CD4-positive, alpha-beta T cell (primary cell): ENCODE measurements at regions not wholly inside any gene's neighbourhood (a gene's known extent, or its start where the extent isn't known, plus 50 kb on each side); places are given as distances from the start of the nearest gene placed in this dataset.

Source experiments
- ATAC-seq: fragments of 200-7000 bp; cut with Tn5 transposase; one replicate; pipeline ENCODE4 v1.10.0; 2022; ENCODE audit warnings: mild to moderate bottlenecking; ENCODE audit not compliant: poor library complexity
- CTCF ChIA-PET: fragments of 350-600 bp; sonication (Branson Sonifier 250); formaldehyde crosslinking; loops from one replicate; lab custom pipeline; 2021; ENCODE audit warnings: antibody characterized with exemption, inconsistent platforms; lab: Charles Lee
- POLR2A ChIA-PET: fragments of 350-600 bp; sonication (Branson Sonifier 250); formaldehyde crosslinking; loops from one replicate; lab custom pipeline; 2021; ENCODE audit warnings: antibody characterized with exemption, inconsistent platforms; lab: Charles Lee
- DNase-seq, 14 experiments: peaks; one replicate each; pipeline ENCODE4 v3.0.0-alpha.2; 2013 to 2020; ENCODE audit warnings: mixed read lengths in 2 of 14
- H3K27ac ChIP-seq, 2 donors: one replicate each; pipeline versions ENCODE4 v1.5.1 to v1.7.0; 2013; ENCODE audit warnings: low read length in 2 of 2, low read depth in 1 of 2, mild to moderate bottlenecking in 1 of 2
- H3K27me3 ChIP-seq, 2 experiments: 1 replicate in 1 of 2; 2 replicates in 1 of 2; pipeline versions ENCODE4 v1.6.1 to v1.7.0; 2013; ENCODE audit warnings: low read length in 2 of 2, control low read depth in 1 of 2, mild to moderate bottlenecking in 1 of 2, moderate library complexity in 1 of 2; ENCODE audit not compliant: insufficient read depth in 2 of 2, control insufficient read depth in 1 of 2
- H3K36me3 ChIP-seq: one replicate; pipeline ENCODE4 v1.6.1; 2013; ENCODE audit warnings: low read length, control low read depth; ENCODE audit not compliant: insufficient read depth
- H3K4me1 ChIP-seq: one replicate; pipeline ENCODE4 v1.6.1; 2013; ENCODE audit warnings: low read length, control low read depth; ENCODE audit not compliant: insufficient read depth
- H3K4me3 ChIP-seq: one replicate; pipeline ENCODE4 v1.5.1; 2013; ENCODE audit warnings: mild to moderate bottlenecking, low read length, moderate library complexity
- H3K9me3 ChIP-seq, 2 experiments: 1 replicate in 1 of 2; 2 replicates in 1 of 2; pipeline versions ENCODE4 v1.6.1 to v1.7.0; 2013; ENCODE audit warnings: low read length in 2 of 2, mild to moderate bottlenecking in 2 of 2, control low read depth in 1 of 2, moderate library complexity in 1 of 2; ENCODE audit not compliant: control insufficient read depth in 1 of 2, insufficient read depth in 1 of 2
- H3K27ac Mint-ChIP-seq: one replicate; pipeline ENCODE4 v1.8.0; 2020; ENCODE audit warnings: mixed read lengths
- H3K27me3 Mint-ChIP-seq: one replicate; pipeline ENCODE4 v1.8.0; 2021; ENCODE audit warnings: mixed read lengths
- H3K36me3 Mint-ChIP-seq: one replicate; pipeline ENCODE4 v1.8.0; 2021; ENCODE audit warnings: low read depth, mixed read lengths
- H3K4me1 Mint-ChIP-seq: one replicate; pipeline ENCODE4 v1.8.0; 2021; ENCODE audit warnings: low read depth, mixed read lengths
- H3K4me3 Mint-ChIP-seq: one replicate; pipeline ENCODE4 v1.8.0; 2020; ENCODE audit warnings: mild to moderate bottlenecking, mixed read lengths
- H3K9me3 Mint-ChIP-seq: one replicate; pipeline ENCODE4 v1.8.0; 2020; ENCODE audit warnings: mixed read lengths
- CTCF ChIP-seq: fragments of 200-600 bp; IDR thresholded peaks from one replicate; pipeline ENCODE4 v1.8.0; 2022; ENCODE audit warnings: antibody characterized with exemption, mild to moderate bottlenecking
- intact Hi-C, 2 experiments: fragments of 100-400 bp; cut with DNase I in 1 of 2; cut with micrococcal nuclease in 1 of 2; formaldehyde crosslinking; loops; one replicate each; pipeline versions ENCODE4 v1.15.1 to v1.9.0; 2023 to 2025; cut with DNase I, micrococcal nuclease

DNA sequence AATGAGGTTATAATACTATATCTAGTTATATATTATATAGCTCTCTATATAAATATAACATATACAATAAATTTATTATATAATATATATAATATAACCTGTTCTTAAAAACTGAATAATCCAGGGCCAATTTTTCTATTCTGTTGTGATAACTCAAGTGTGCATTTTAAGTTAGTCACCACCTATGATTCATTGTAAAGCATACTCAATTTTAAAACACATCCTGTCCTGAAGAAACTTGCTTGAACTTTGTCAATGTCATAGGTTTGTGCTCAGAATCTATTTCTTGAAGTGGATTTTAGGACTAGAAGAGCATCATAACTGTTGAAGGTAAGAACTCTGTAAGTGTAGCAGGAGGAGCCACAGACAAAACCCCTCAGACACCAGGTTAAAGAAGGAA lies 1209.8 kb downstream of the REEP3 start:
- DNase-seq (no peak), ATAC-seq (no peak)
- no peak overlapping the region for H3K27ac ChIP-seq
- TF ChIP-seq CTCF, result no peak
- no peaks in the 10 kb centered on the region for H3K27me3 ChIP-seq
- no peaks in the 10 kb centered on the region for H3K4me1 Mint-ChIP-seq
- no peak overlapping the region for H3K4me3 ChIP-seq
- ChIA-PET CTCF (no interaction called here), POLR2A (no interaction called here)
- no peaks in the 10 kb centered on the region for H3K4me1 ChIP-seq
- no peaks in the 10 kb centered on the region for H3K36me3 Mint-ChIP-seq
- H3K27ac Mint-ChIP-seq, result no peak overlapping the region
- H3K9me3 ChIP-seq, result no peaks in the 10 kb centered on the region
- H3K36me3 ChIP-seq, result no peaks in the 10 kb centered on the region
- H3K4me3 Mint-ChIP-seq, result no peak overlapping the region
- intact Hi-C loops, result no loop called here
- H3K9me3 Mint-ChIP-seq, result peaks cover 2% of the 10 kb centered on the region
- no peaks in the 10 kb centered on the region for H3K27me3 Mint-ChIP-seq

DNA sequence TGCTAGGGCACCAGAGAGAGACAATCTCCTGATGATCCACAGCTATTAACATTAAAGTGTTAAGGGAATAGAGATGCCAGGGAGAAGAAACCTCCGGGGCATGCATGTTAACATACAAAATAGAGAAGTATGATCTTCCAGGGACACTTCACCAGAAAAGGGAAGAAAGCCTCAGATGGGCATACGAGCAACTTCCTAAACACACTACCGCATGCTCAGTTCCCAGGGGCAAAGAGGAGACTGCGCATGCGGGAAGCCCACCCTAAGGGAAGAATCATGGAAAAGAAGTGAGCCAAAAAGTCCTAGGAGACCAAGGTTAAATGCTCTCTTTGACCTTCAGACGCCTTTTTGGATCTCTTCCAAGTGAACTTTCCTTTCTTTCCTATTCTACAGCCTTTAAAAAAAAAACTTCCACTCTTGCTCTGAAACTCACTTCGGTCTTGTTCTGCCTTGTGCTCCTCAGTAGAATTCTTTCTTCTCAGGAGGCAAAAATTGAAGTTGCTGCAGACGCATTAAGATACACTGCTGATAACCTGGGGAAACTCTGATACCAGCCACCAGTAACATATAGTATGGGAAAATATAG lies 1211.3 kb downstream of the REEP3 start:
- no peaks in the 10 kb centered on the region for H3K36me3 Mint-ChIP-seq
- no peaks in the 10 kb centered on the region for H3K4me1 Mint-ChIP-seq
- no peak for DNase-seq
- intact Hi-C loops, result no loop called here
- ChIA-PET CTCF (no interaction called here), POLR2A (no interaction called here)
- H3K27me3 ChIP-seq, result no peaks in the 10 kb centered on the region
- H3K4me3 ChIP-seq, result no peak overlapping the region
- no peak for ATAC-seq
- no peak overlapping the region for H3K4me3 Mint-ChIP-seq
- H3K27me3 Mint-ChIP-seq, result no peaks in the 10 kb centered on the region
- H3K27ac ChIP-seq, result no peak overlapping the region
- H3K36me3 ChIP-seq, result no peaks in the 10 kb centered on the region
- H3K9me3 ChIP-seq, result no peaks in the 10 kb centered on the region
- no peak overlapping the region for H3K27ac Mint-ChIP-seq
- peaks cover 2% of the 10 kb centered on the region for H3K9me3 Mint-ChIP-seq
- no peak for TF ChIP-seq CTCF
- H3K4me1 ChIP-seq, result no peaks in the 10 kb centered on the region

GRCh38 chr10:64733980-64734379 lies 1212.8 kb downstream of the REEP3 start:
- CTCF ChIA-PET, result no interaction called here
- peaks cover 5% of the 10 kb centered on the region for H3K9me3 Mint-ChIP-seq
- H3K27ac ChIP-seq, result no peak overlapping the region
- no peaks in the 10 kb centered on the region for H3K4me1 ChIP-seq
- H3K36me3 ChIP-seq, result no peaks in the 10 kb centered on the region
- TF ChIP-seq CTCF, result no peak
- DNase-seq, result no peak
- intact Hi-C loops, result no loop called here
- no peaks in the 10 kb centered on the region for H3K27me3 ChIP-seq
- no peak overlapping the region for H3K4me3 Mint-ChIP-seq
- H3K36me3 Mint-ChIP-seq, result no peaks in the 10 kb centered on the region
- H3K9me3 ChIP-seq, result no peaks in the 10 kb centered on the region
- ATAC-seq, result no peak
- H3K4me1 Mint-ChIP-seq, result no peaks in the 10 kb centered on the region
- no peak overlapping the region for H3K27ac Mint-ChIP-seq
- no peak overlapping the region for H3K4me3 ChIP-seq
- POLR2A ChIA-PET, result no interaction called here
- H3K27me3 Mint-ChIP-seq, result no peaks in the 10 kb centered on the region
